Activated naive CD8-positive, alpha-beta T cell treated with anti-CD3 and anti-CD28 coated beads, Interleukin-2, amount 50 U/mL, for 24 hours (primary cell): ENCODE measurements at regions not wholly inside any gene's neighbourhood (a gene's known extent, or its start where the extent isn't known, plus 50 kb on each side); places are given as distances from the start of the nearest gene placed in this dataset.
A peak's percentile ranks its signal among the peaks of the same experiment; 100 is the strongest.

Experiments used
- ATAC-seq: fragments of 150-1000 bp; cut with Tn5 transposase; one replicate; pipeline ENCODE4 v1.10.0; 2021
- DNase-seq: peaks from one replicate; pipeline ENCODE4 v3.0.0; 2021
- H3K27ac Mint-ChIP-seq: one replicate; pipeline ENCODE4 v1.8.0; 2021; ENCODE audit warnings: mild to moderate bottlenecking, mixed read lengths
- H3K27me3 Mint-ChIP-seq: one replicate; pipeline ENCODE4 v1.8.0; 2021; ENCODE audit warnings: mixed read lengths
- H3K36me3 Mint-ChIP-seq: one replicate; pipeline ENCODE4 v1.8.0; 2021; ENCODE audit warnings: low read depth, mixed read lengths
- H3K4me1 Mint-ChIP-seq: one replicate; pipeline ENCODE4 v1.8.0; 2021; ENCODE audit warnings: mixed read lengths
- H3K4me3 Mint-ChIP-seq: one replicate; pipeline ENCODE4 v1.8.0; 2021; ENCODE audit warnings: mild to moderate bottlenecking, moderate library complexity, mixed read lengths
- H3K9me3 Mint-ChIP-seq: one replicate; pipeline ENCODE4 v1.8.0; 2021; ENCODE audit warnings: mixed read lengths

- Mint-ChIP-seq H3K36me3 (no peaks in the 10 kb centered on the region), H3K27me3 (peaks cover under 1% of the 10 kb centered on the region), H3K9me3 (peaks cover 7% of the 10 kb centered on the region), H3K27ac (no peak overlapping the region), H3K4me1 (peaks cover 17% of the 10 kb centered on the region), H3K4me3 (no peak overlapping the region)
- DNase-seq (no peak), ATAC-seq (no peak)
Measured at GRCh38 chr22:47921906-47922305, 1159.5 kb downstream of the TBC1D22A start.

- no peak for DNase-seq
- Mint-ChIP-seq H3K4me1 (peaks cover 17% of the 10 kb centered on the region), H3K4me3 (no peak overlapping the region), H3K27me3 (no peaks in the 10 kb centered on the region), H3K27ac (no peak overlapping the region), H3K9me3 (peaks cover 7% of the 10 kb centered on the region), H3K36me3 (no peaks in the 10 kb centered on the region)
- ATAC-seq = no peak
Measured at GRCh38 chr22:47920380-47920959, 1158.0 kb downstream of the TBC1D22A start.

- Mint-ChIP-seq H3K36me3 (no peaks in the 10 kb centered on the region), H3K4me1 (peaks cover 17% of the 10 kb centered on the region), H3K4me3 (no peak overlapping the region), H3K27ac (no peak overlapping the region), H3K27me3 (no peaks in the 10 kb centered on the region), H3K9me3 (peaks cover 7% of the 10 kb centered on the region)
- DNase-seq = no peak
- ATAC-seq = no peak
Measured at GRCh38 chr22:47919893-47920292, 1157.4 kb downstream of the TBC1D22A start.

DNA sequence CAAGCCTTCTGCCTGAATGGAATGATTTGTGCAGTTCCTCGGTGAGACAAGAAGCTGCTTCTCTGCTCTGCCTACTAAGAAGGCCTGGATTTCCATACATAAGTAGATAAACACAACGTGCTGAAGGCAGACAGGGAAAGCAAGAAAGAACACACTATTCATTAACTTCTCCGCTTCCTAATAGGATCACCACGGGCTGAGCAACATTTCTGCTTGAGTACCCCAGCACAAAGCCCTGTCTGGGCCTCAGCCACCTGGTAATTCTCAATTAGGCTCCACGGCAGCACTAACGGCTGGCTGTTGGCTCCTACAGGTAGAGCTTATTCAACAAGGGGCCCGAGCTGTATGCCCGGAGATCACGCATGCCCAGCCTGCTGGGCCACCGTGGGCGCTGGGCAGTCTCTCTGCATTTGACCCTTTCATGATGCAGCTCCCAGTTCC is 1156.6 kb downstream of the TBC1D22A start:
- DNase-seq (no peak), ATAC-seq (peak; percentile 18)
- no peaks in the 10 kb centered on the region for H3K36me3 Mint-ChIP-seq
- no peak overlapping the region for H3K27ac Mint-ChIP-seq
- H3K27me3 Mint-ChIP-seq = no peaks in the 10 kb centered on the region
- peaks cover 17% of the 10 kb centered on the region for H3K4me1 Mint-ChIP-seq
- H3K4me3 Mint-ChIP-seq = no peak overlapping the region
- H3K9me3 Mint-ChIP-seq = peaks cover 4% of the 10 kb centered on the region

- Mint-ChIP-seq H3K4me3 (no peak overlapping the region), H3K9me3 (no peaks in the 10 kb centered on the region), H3K27ac (no peak overlapping the region), H3K36me3 (no peaks in the 10 kb centered on the region), H3K4me1 (peaks cover 17% of the 10 kb centered on the region), H3K27me3 (no peaks in the 10 kb centered on the region)
- ATAC-seq = peak; percentile 79
- DNase-seq = peak; percentile 20
Measured at GRCh38 chr22:47918276-47918921, 1155.9 kb downstream of the TBC1D22A start.

DNA sequence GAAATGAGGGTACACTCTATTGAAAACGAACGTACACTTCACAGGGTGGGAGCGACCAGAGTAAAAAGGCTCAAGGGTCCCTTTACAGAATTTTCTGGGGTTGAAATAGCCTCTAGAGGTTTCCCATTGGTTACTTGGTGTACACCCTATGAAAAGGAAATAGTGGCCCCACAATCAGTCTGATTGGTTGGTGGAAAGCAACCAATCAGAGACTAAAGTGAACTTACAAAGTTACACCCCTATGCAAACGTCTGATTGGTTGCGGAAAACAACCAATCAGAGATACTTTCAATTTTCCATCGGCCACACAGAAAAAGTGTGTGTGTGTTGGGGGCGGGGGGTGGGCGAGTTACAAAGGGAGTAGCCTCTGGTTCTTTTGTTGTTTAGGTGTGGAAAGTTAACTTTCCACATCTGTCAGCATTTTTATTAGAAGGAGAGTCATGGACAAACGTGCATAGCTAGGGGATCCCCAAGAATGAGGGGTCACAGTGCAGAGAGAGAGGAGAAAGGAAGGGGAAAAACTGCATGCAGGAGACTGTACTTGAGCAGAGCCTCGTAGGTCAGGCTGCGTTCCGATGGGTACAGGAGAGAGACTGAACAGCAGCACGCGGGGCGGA is 1152.1 kb downstream of the TBC1D22A start:
- no peak for DNase-seq
- peaks cover 14% of the 10 kb centered on the region for H3K4me1 Mint-ChIP-seq
- no peaks in the 10 kb centered on the region for H3K27me3 Mint-ChIP-seq
- peaks cover 11% of the 10 kb centered on the region for H3K9me3 Mint-ChIP-seq
- no peak for ATAC-seq
- no peak overlapping the region for H3K27ac Mint-ChIP-seq
- H3K36me3 Mint-ChIP-seq = peaks cover 4% of the 10 kb centered on the region
- no peak overlapping the region for H3K4me3 Mint-ChIP-seq

GRCh38 chr22:47902646-47903180 is 1140.3 kb downstream of the TBC1D22A start:
- no peak for DNase-seq
- no peaks in the 10 kb centered on the region for H3K36me3 Mint-ChIP-seq
- no peak overlapping the region for H3K27ac Mint-ChIP-seq
- H3K4me3 Mint-ChIP-seq = no peak overlapping the region
- H3K4me1 Mint-ChIP-seq = no peaks in the 10 kb centered on the region
- peaks cover 3% of the 10 kb centered on the region for H3K9me3 Mint-ChIP-seq
- no peak for ATAC-seq
- H3K27me3 Mint-ChIP-seq = peaks cover 3% of the 10 kb centered on the region

- Mint-ChIP-seq H3K27ac (no peak overlapping the region), H3K4me3 (no peak overlapping the region), H3K9me3 (peaks cover 3% of the 10 kb centered on the region), H3K27me3 (peaks cover 3% of the 10 kb centered on the region), H3K36me3 (no peaks in the 10 kb centered on the region), H3K4me1 (no peaks in the 10 kb centered on the region)
- no peak for ATAC-seq
- no peak for DNase-seq
Measured at GRCh38 chr22:47901911-47902310, 1139.5 kb downstream of the TBC1D22A start.

GRCh38 chr22:47899894-47900293 is 1137.4 kb downstream of the TBC1D22A start:
- Mint-ChIP-seq H3K4me1 (no peaks in the 10 kb centered on the region), H3K9me3 (peaks cover 4% of the 10 kb centered on the region), H3K36me3 (no peaks in the 10 kb centered on the region), H3K27me3 (peaks cover 3% of the 10 kb centered on the region), H3K27ac (no peak overlapping the region), H3K4me3 (no peak overlapping the region)
- no peak for ATAC-seq
- no peak for DNase-seq

DNA sequence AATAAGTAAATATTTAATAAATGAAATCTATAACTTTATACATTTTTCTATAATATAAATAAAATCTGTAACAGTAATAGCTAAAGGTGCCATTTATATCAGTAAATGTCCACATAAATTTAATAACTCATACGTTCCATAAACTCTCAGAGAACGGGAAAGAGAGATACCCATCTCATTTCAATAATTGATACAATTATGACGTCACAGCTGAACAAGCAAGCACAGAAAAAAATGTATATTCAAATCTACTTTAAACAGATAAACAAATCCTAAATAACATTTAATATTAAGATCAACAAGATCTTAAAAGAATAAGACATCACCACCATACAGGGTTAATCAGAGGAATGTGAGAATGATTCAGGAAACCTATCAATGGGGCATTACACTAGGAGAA is 1136.5 kb downstream of the TBC1D22A start:
- Mint-ChIP-seq H3K27me3 (peaks cover 3% of the 10 kb centered on the region), H3K4me3 (no peak overlapping the region), H3K9me3 (peaks cover 9% of the 10 kb centered on the region), H3K27ac (no peak overlapping the region), H3K36me3 (no peaks in the 10 kb centered on the region), H3K4me1 (no peaks in the 10 kb centered on the region)
- ATAC-seq (no peak), DNase-seq (no peak)

GRCh38 chr22:47891609-47892008 is 1129.2 kb downstream of the TBC1D22A start:
- DNase-seq (no peak), ATAC-seq (no peak)
- Mint-ChIP-seq H3K9me3 (peaks cover 15% of the 10 kb centered on the region), H3K27me3 (peaks cover 7% of the 10 kb centered on the region), H3K36me3 (no peaks in the 10 kb centered on the region), H3K27ac (no peak overlapping the region), H3K4me3 (no peak overlapping the region), H3K4me1 (no peaks in the 10 kb centered on the region)

DNA sequence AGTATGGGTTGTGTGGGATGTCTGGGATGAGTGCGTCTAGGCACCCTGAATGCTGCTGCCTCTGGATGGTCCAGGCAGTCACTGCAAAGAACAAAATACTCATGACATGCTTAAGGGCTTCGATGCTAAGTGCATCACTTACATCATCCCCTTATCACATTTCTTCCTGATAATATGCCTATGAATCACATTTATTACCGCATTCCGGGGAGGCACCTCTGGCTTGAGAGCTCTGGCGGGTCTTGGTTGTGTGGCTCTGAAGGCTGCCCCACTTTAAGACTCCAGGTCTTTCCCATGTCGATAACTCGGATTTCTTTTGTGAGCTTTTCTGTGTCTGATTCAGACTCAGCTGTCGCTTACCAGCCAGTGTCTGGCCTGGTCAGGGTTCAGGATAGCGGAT is 1126.4 kb downstream of the TBC1D22A start:
- no peak overlapping the region for H3K27ac Mint-ChIP-seq
- no peak overlapping the region for H3K4me3 Mint-ChIP-seq
- H3K4me1 Mint-ChIP-seq = no peaks in the 10 kb centered on the region
- H3K36me3 Mint-ChIP-seq = no peaks in the 10 kb centered on the region
- DNase-seq (no peak), ATAC-seq (no peak)
- peaks cover 9% of the 10 kb centered on the region for H3K27me3 Mint-ChIP-seq
- H3K9me3 Mint-ChIP-seq = peaks cover 5% of the 10 kb centered on the region

- H3K27ac Mint-ChIP-seq = no peak overlapping the region
- peaks cover 5% of the 10 kb centered on the region for H3K27me3 Mint-ChIP-seq
- ATAC-seq (no peak), DNase-seq (no peak)
- no peaks in the 10 kb centered on the region for H3K36me3 Mint-ChIP-seq
- H3K4me1 Mint-ChIP-seq = peaks cover 2% of the 10 kb centered on the region
- no peak overlapping the region for H3K4me3 Mint-ChIP-seq
- H3K9me3 Mint-ChIP-seq = no peaks in the 10 kb centered on the region
Measured at GRCh38 chr22:47884775-47885174, 1122.3 kb downstream of the TBC1D22A start.

DNA sequence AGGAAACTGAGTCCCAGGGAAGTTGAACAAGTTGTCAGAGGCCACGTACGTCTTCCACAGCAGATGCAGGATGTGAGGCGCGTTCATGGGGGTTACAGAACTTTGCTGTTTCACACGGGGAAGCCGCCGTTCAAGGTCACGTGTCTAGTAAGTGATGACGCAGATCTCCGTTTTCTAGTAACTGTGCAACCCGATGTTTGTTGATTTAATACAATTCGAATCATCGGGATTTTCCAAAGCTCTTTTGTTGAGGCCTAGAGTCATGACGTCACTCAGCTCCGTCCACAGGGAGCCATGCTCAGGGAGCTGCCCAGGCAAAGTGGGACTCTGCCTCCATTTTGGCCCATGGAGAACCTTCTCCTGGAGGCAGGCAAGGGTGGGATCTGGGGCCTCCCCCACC is 1121.8 kb downstream of the TBC1D22A start:
- H3K27ac Mint-ChIP-seq = no peak overlapping the region
- H3K27me3 Mint-ChIP-seq = peaks cover 7% of the 10 kb centered on the region
- DNase-seq (no peak), ATAC-seq (no peak)
- no peaks in the 10 kb centered on the region for H3K36me3 Mint-ChIP-seq
- no peaks in the 10 kb centered on the region for H3K9me3 Mint-ChIP-seq
- H3K4me3 Mint-ChIP-seq = no peak overlapping the region
- peaks cover 2% of the 10 kb centered on the region for H3K4me1 Mint-ChIP-seq

DNA sequence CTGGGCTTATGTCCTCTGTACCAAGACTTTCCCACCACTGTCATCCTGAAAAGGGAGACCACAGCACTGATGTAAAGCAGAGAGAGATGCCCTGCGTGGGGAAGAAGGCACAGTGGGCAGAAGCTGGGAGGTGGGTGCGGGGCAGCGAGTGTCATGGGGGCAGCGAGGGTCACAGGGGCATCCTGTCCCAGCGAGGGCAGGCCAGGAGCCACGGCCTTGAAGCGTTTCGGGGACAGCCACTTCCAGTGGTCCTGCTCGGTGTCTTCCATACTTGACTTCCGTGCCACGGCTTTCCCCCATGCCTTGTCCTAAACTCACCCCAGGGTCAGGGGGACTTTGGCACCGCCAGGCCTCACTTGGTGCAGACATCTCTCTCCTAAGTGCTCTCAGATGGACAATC is 1121.3 kb downstream of the TBC1D22A start:
- ATAC-seq (no peak), DNase-seq (no peak)
- Mint-ChIP-seq H3K27ac (no peak overlapping the region), H3K4me3 (no peak overlapping the region), H3K36me3 (no peaks in the 10 kb centered on the region), H3K4me1 (peaks cover 2% of the 10 kb centered on the region), H3K9me3 (no peaks in the 10 kb centered on the region), H3K27me3 (peaks cover 7% of the 10 kb centered on the region)
